ENCODE measurements at regions not wholly inside any gene's neighbourhood (a gene's known extent, or its start where the extent isn't known, plus 50 kb on each side); places are given as distances from the start of the nearest gene placed in this dataset.
A peak's percentile ranks its signal among the peaks of the same experiment; 100 is the strongest.

DNA sequence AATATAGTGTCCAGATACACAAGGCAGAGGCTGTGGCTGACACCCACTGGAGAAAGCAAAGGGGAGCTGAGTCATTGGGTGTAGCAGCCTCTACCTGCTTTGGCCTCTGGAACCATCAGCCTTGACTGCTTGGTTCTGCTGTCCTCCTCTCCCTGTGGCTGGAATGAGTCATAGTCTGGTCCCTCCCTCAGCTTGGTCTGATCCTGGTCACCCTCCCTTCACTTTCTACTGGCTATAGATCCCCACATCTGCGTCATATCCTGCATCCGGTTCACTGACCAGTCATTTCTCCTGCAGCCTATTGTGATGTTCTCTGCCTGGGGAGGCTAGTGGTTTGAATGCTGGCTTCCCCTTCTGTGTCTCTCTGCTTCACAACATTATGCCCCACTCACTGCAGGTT, 372.8 kb upstream of the DAB1 start:
- H3K27ac ChIP-seq (ENCODE audit: insufficient read depth, low read length), result no peak overlapping the region
- H3K4me3 ChIP-seq (replicated peaks in 1 of 4; ENCODE audit: control extremely low read depth in 1 of 4, insufficient read depth in 1 of 4, low read depth in 3 of 4, low read length in 4 of 4), result no peak overlapping the region
- no peaks in the 10 kb centered on the region for H3K27me3 ChIP-seq (ENCODE audit: control insufficient read depth, insufficient read depth, low read length)
- H3K79me2 ChIP-seq (ENCODE audit: control insufficient read depth, insufficient read depth, low read length), result no peaks in the 10 kb centered on the region
- no peak overlapping the region for H2AFZ ChIP-seq (ENCODE audit: low read length)
- no peak overlapping the region for H3K4me2 ChIP-seq (ENCODE audit: extremely low read depth, insufficient read depth, low read length)
- no peaks in the 10 kb centered on the region for H3K4me1 ChIP-seq (ENCODE audit: control insufficient read depth, extremely low read depth, insufficient read depth, low read length)
- H3K9ac ChIP-seq (ENCODE audit: insufficient read depth, low read length), result no peak overlapping the region
- no peaks in the 10 kb centered on the region for H3K36me3 ChIP-seq (ENCODE audit: control insufficient read depth, insufficient read depth, low read length)
- DNase-seq (ENCODE audit: low read depth in 2 of 2), result peak; percentile 3 to 42
- no peaks in the 10 kb centered on the region for H4K20me1 ChIP-seq (ENCODE audit: control insufficient read depth, extremely low read depth, insufficient read depth, low read length)
- no peaks in the 10 kb centered on the region for H3K9me3 ChIP-seq (ENCODE audit: control insufficient read depth, insufficient read depth, low read depth, low read length)
- TF ChIP-seq, protein P1, sequence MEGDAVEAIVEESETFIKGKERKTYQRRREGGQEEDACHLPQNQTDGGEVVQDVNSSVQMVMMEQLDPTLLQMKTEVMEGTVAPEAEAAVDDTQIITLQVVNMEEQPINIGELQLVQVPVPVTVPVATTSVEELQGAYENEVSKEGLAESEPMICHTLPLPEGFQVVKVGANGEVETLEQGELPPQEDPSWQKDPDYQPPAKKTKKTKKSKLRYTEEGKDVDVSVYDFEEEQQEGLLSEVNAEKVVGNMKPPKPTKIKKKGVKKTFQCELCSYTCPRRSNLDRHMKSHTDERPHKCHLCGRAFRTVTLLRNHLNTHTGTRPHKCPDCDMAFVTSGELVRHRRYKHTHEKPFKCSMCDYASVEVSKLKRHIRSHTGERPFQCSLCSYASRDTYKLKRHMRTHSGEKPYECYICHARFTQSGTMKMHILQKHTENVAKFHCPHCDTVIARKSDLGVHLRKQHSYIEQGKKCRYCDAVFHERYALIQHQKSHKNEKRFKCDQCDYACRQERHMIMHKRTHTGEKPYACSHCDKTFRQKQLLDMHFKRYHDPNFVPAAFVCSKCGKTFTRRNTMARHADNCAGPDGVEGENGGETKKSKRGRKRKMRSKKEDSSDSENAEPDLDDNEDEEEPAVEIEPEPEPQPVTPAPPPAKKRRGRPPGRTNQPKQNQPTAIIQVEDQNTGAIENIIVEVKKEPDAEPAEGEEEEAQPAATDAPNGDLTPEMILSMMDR (conservative IDR thresholded peaks at IDR 0.05 in 1 of 2, IDR thresholded peaks at IDR 0.05 in 1 of 2; ENCODE audit: low read depth in 1 of 2, low read length in 2 of 2), result no peak
- no peak for TF ChIP-seq EZH2 (IDR thresholded peaks at IDR 0.05; ENCODE audit: low read length, missing control alignments)

DNA sequence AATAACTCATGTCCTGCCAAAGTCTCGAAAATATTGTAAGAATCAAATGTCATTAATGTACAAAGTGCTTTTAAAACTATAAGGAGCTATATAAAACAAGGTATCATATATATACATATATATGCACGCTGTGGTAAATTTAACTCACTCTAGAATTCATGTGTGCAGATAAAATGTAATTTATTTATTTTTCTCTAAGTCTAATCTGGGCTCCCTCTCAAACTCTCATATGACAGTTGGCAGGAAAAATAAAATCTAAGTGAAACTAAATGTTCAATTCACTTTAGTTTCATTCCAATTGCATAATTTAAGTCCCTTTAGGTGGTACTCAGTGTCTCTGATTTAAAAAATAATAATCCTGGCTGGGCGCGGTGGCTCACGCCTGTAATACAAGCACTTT, 372.0 kb upstream of the DAB1 start:
- Histone ChIP-seq H3K27ac (ENCODE audit: insufficient read depth, low read length) (no peak overlapping the region), H4K20me1 (ENCODE audit: control insufficient read depth, extremely low read depth, insufficient read depth, low read length) (no peaks in the 10 kb centered on the region), H3K4me3 (replicated peaks in 1 of 4; ENCODE audit: control extremely low read depth in 1 of 4, insufficient read depth in 1 of 4, low read depth in 3 of 4, low read length in 4 of 4) (no peak overlapping the region), H3K4me2 (ENCODE audit: extremely low read depth, insufficient read depth, low read length) (no peak overlapping the region), H3K79me2 (ENCODE audit: control insufficient read depth, insufficient read depth, low read length) (no peaks in the 10 kb centered on the region), H3K27me3 (ENCODE audit: control insufficient read depth, insufficient read depth, low read length) (no peaks in the 10 kb centered on the region), H3K9ac (ENCODE audit: insufficient read depth, low read length) (no peak overlapping the region), H3K4me1 (ENCODE audit: control insufficient read depth, extremely low read depth, insufficient read depth, low read length) (no peaks in the 10 kb centered on the region), H2AFZ (ENCODE audit: low read length) (no peak overlapping the region), H3K36me3 (ENCODE audit: control insufficient read depth, insufficient read depth, low read length) (no peaks in the 10 kb centered on the region), H3K9me3 (ENCODE audit: control insufficient read depth, insufficient read depth, low read depth, low read length) (no peaks in the 10 kb centered on the region)
- no peak for DNase-seq (ENCODE audit: low read depth in 2 of 2)
- no peak for TF ChIP-seq EZH2 (IDR thresholded peaks at IDR 0.05; ENCODE audit: low read length, missing control alignments)
- TF ChIP-seq, protein P1 (conservative IDR thresholded peaks at IDR 0.05 in 1 of 2, IDR thresholded peaks at IDR 0.05 in 1 of 2; ENCODE audit: low read depth in 1 of 2, low read length in 2 of 2), result no peak

DNA sequence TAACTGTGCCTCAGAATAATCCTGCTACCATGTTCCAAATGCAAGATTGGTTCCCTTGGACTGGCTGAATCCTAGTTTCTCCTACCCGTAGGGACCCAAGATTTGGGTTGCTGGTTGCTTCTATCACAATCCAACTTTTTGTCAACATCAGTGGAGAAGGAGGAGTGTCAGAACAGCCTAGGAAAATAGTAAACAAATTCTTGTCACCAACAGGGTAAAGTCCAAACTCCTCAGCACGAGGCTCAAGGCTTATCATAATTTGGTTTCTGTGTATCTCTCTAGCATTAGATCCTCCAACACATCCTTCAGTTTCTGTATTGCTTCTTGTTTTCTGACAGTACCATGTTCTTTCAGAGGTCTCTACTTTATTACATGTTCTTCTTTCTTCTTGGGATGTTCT, 370.2 kb upstream of the DAB1 start:
- no peaks in the 10 kb centered on the region for H3K79me2 ChIP-seq (ENCODE audit: control insufficient read depth, insufficient read depth, low read length)
- no peaks in the 10 kb centered on the region for H3K36me3 ChIP-seq (ENCODE audit: control insufficient read depth, insufficient read depth, low read length)
- no peak for TF ChIP-seq EZH2 (IDR thresholded peaks at IDR 0.05; ENCODE audit: low read length, missing control alignments)
- TF ChIP-seq, protein P1 (conservative IDR thresholded peaks at IDR 0.05 in 1 of 2, IDR thresholded peaks at IDR 0.05 in 1 of 2; ENCODE audit: low read depth in 1 of 2, low read length in 2 of 2), result no peak
- no peak for DNase-seq (ENCODE audit: low read depth in 2 of 2)
- H3K27ac ChIP-seq (ENCODE audit: insufficient read depth, low read length), result no peak overlapping the region
- H3K9me3 ChIP-seq (ENCODE audit: control insufficient read depth, insufficient read depth, low read depth, low read length), result no peaks in the 10 kb centered on the region
- H2AFZ ChIP-seq (ENCODE audit: low read length), result no peak overlapping the region
- H3K9ac ChIP-seq (ENCODE audit: insufficient read depth, low read length), result no peak overlapping the region
- no peak overlapping the region for H3K4me3 ChIP-seq (replicated peaks in 1 of 4; ENCODE audit: control extremely low read depth in 1 of 4, insufficient read depth in 1 of 4, low read depth in 3 of 4, low read length in 4 of 4)
- H3K27me3 ChIP-seq (ENCODE audit: control insufficient read depth, insufficient read depth, low read length), result no peaks in the 10 kb centered on the region
- H4K20me1 ChIP-seq (ENCODE audit: control insufficient read depth, extremely low read depth, insufficient read depth, low read length), result no peaks in the 10 kb centered on the region
- no peak overlapping the region for H3K4me2 ChIP-seq (ENCODE audit: extremely low read depth, insufficient read depth, low read length)
- no peaks in the 10 kb centered on the region for H3K4me1 ChIP-seq (ENCODE audit: control insufficient read depth, extremely low read depth, insufficient read depth, low read length)
